ENCODE measurements at regions not wholly inside any gene's neighbourhood (a gene's known extent, or its start where the extent isn't known, plus 50 kb on each side); places are given as distances from the start of the nearest gene placed in this dataset.
A peak's percentile ranks its signal among the peaks of the same experiment; 100 is the strongest.

- TF ChIP-seq ZFAT (CRISPR knock-in tag; conservative IDR thresholded peaks at IDR 0.05) (no peak), ZSCAN5A (CRISPR knock-in tag; IDR thresholded peaks at IDR 0.05; ENCODE audit: borderline replicate concordance) (peak; percentile 64; the same call in 1 of the 2 replicates), ZNF382 (CRISPR knock-in tag; IDR thresholded peaks at IDR 0.05; ENCODE audit: borderline replicate concordance) (no peak), JARID2 (CRISPR knock-in tag; IDR thresholded peaks at IDR 0.05; ENCODE audit: insufficient replicate concordance) (no peak), FOXP4 (CRISPR knock-in tag; IDR thresholded peaks at IDR 0.05) (peak; percentile 43; the same call in 1 of the 2 replicates), CC2D1A (CRISPR knock-in tag; IDR thresholded peaks at IDR 0.05) (no peak), ARID3A (IDR thresholded peaks at IDR 0.05; ENCODE audit: low read depth, low read length) (peak; percentile 55), CBX1 (IDR thresholded peaks at IDR 0.05; ENCODE audit: low read depth) (no peak), MED13 (CRISPR knock-in tag; IDR thresholded peaks at IDR 0.05) (no peak), RFXAP (CRISPR knock-in tag; IDR thresholded peaks at IDR 0.05; ENCODE audit: borderline replicate concordance) (peak; percentile 71; the same call in 1 of the 2 replicates), CBFB (CRISPR knock-in tag; IDR thresholded peaks at IDR 0.05) (peak; percentile 52; the same call in 1 of the 2 replicates), ZNF292 (CRISPR knock-in tag; IDR thresholded peaks at IDR 0.05; ENCODE audit: borderline replicate concordance, low read depth) (peak; percentile 21; the same call in 1 of the 2 replicates), ZNF501 (CRISPR knock-in tag; IDR thresholded peaks at IDR 0.05) (peak; percentile 90), ZNF576 (CRISPR knock-in tag; IDR thresholded peaks at IDR 0.05) (no peak), HOXA9 (CRISPR knock-in tag; IDR thresholded peaks at IDR 0.05; ENCODE audit: borderline replicate concordance) (no peak; the same call in 1 of the 2 replicates), FOXJ3 (CRISPR knock-in tag; IDR thresholded peaks at IDR 0.05; ENCODE audit: borderline replicate concordance) (peak; percentile 68; the same call in 1 of the 2 replicates), ZNF629 (CRISPR knock-in tag; conservative IDR thresholded peaks at IDR 0.05) (0 out of 2 replicates have a peak, but pooled peaks have one; percentile 28), LRRFIP1 (CRISPR knock-in tag; conservative IDR thresholded peaks at IDR 0.05) (no peak), ZNF660 (CRISPR knock-in tag; IDR thresholded peaks at IDR 0.05; ENCODE audit: borderline replicate concordance, low read depth) (no peak), ETV6 (CRISPR knock-in tag; conservative IDR thresholded peaks at IDR 0.05) (no peak), TBX2 (CRISPR knock-in tag; IDR thresholded peaks at IDR 0.05; ENCODE audit: borderline replicate concordance) (peak; percentile 73), ZNF234 (CRISPR knock-in tag; conservative IDR thresholded peaks at IDR 0.05) (no peak)
Observed at GRCh38 chr2:38508311-38509039, 94.3 kb downstream of the HNRNPLL start (continued).
